ENCODE measurements at regions not wholly inside any gene's neighbourhood (a gene's known extent, or its start where the extent isn't known, plus 50 kb on each side); places are given as distances from the start of the nearest gene placed in this dataset.

DNA sequence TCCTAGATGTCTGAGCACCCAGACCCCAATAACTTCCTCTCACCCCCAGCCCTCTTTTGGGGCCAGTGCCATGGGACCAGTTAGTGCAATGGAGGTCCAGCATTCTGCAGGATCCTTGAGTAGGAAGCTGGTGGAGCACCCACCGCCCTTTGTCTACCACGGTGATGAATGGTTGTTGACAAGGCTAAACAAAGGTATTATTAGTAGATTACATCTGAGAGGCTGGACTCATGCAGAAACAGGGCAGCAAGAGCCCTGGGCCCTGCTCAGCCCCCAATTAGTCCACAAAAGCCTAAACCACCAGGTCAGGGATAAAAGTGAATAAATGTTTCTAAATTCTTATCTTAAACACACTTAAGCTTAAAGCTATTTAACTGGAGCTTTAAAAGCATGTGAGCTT, 196.5 kb upstream of the TSHZ3 start:
- no peak for DNase-seq (ENCODE audit: low read depth)
- TF ChIP-seq, protein P1, sequence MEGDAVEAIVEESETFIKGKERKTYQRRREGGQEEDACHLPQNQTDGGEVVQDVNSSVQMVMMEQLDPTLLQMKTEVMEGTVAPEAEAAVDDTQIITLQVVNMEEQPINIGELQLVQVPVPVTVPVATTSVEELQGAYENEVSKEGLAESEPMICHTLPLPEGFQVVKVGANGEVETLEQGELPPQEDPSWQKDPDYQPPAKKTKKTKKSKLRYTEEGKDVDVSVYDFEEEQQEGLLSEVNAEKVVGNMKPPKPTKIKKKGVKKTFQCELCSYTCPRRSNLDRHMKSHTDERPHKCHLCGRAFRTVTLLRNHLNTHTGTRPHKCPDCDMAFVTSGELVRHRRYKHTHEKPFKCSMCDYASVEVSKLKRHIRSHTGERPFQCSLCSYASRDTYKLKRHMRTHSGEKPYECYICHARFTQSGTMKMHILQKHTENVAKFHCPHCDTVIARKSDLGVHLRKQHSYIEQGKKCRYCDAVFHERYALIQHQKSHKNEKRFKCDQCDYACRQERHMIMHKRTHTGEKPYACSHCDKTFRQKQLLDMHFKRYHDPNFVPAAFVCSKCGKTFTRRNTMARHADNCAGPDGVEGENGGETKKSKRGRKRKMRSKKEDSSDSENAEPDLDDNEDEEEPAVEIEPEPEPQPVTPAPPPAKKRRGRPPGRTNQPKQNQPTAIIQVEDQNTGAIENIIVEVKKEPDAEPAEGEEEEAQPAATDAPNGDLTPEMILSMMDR (IDR thresholded peaks at IDR 0.05; ENCODE audit: control insufficient read depth, insufficient read depth, low read depth, low read length, missing control alignments): no peak
- no peak overlapping the region for H3K4me3 ChIP-seq (ENCODE audit: control insufficient read depth, low read depth, low read length)

DNA sequence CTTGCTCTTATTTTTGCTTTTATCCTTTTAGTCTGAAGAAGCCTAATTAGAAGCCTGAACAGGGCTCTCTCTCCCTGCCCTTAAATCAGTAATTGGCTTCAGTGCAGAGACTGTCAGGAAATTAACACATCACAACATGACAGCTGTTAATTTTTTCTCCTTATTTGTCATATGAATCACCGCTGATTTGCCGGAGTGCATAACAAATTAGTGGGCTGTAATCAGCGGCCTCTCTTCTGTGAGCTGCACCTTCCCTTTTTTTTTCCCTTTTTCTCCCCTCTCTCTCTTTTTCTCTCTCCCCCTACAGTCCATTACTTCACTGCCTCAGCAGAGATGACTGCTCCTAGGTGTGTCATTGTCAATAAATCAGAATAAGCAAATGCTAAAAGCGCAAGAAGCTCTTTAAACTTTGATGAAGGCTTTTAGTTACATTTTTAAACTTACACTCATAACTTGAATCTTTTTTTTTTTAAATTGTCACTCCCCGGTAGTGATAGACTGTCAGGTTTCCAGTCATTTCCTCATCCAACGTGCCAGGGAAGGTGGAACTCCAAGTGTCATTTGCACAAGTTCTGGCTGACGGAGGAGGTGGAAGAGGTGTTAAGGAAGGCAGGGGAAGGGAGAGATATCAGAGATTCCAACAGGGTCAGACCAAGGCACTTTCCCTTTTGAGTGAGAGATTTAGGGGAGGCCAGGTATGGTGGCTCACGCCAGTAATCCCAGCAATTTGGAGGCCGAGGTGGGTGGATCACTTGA, 197.1 kb upstream of the TSHZ3 start:
- TF ChIP-seq, protein P1 (IDR thresholded peaks at IDR 0.05; ENCODE audit: control insufficient read depth, insufficient read depth, low read depth, low read length, missing control alignments): no peak
- no peak overlapping the region for H3K4me3 ChIP-seq (ENCODE audit: control insufficient read depth, low read depth, low read length)
- no peak for DNase-seq (ENCODE audit: low read depth)

DNA sequence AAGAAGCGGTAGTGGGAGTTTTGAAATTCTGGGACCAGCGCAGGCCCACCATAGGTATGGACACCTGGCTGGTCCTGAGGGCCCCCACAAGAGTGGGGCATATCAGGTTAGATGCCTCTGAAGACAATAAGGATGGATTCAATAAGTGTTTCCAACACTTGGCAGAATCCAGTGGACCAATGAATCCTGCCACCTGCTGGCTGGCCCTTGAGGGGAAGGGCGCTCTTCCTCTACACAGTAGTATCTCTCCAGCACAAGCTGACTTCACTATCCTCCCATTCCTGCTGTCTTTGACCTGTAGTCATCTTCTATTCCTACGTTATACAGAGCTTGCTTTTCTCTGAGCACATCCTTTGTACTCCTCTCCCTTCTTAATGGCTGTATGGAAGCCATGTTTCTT, 199.7 kb upstream of the TSHZ3 start:
- DNase-seq (ENCODE audit: low read depth): no peak
- H3K4me3 ChIP-seq (ENCODE audit: control insufficient read depth, low read depth, low read length): no peak overlapping the region
- TF ChIP-seq, protein P1 (IDR thresholded peaks at IDR 0.05; ENCODE audit: control insufficient read depth, insufficient read depth, low read depth, low read length, missing control alignments): peak; percentile 78

DNA sequence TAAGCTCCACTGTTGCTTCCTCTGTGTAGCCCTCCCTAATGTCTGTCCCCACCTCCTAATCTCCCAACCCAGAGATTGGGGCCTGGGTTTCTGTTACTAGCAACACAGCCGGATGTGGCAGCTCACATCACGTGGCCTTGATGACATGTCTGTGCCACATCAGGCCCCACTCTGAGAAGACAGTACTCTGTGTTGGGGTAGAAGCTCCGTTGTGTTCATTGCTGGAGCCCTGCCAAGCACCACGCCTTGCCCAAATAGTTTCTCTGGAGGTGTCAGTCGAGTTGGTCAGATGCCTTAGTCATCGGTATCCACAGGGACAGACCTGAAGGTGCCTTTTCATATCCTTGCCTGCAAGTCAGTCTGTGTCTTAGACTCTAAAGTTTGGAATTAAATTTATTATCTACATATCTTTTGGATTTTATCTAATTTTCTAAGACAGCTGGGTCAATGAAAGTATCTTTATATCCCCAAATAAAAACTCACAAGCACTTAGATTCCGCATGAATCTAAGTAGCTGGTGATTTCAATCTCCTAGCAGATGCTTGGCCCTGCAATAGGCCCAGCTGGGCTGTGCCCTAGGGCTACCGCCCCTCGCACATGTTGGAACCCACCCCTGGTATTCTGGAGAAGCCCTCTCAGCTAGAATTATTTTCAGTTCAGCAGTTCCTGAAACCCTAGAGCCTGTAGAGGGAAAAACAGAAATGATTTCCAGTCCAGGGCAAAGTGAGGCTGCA, 204.0 kb upstream of the TSHZ3 start:
- no peak overlapping the region for H3K4me3 ChIP-seq (ENCODE audit: control insufficient read depth, low read depth, low read length)
- TF ChIP-seq, protein P1 (IDR thresholded peaks at IDR 0.05; ENCODE audit: control insufficient read depth, insufficient read depth, low read depth, low read length, missing control alignments): no peak
- DNase-seq (ENCODE audit: low read depth): no peak

DNA sequence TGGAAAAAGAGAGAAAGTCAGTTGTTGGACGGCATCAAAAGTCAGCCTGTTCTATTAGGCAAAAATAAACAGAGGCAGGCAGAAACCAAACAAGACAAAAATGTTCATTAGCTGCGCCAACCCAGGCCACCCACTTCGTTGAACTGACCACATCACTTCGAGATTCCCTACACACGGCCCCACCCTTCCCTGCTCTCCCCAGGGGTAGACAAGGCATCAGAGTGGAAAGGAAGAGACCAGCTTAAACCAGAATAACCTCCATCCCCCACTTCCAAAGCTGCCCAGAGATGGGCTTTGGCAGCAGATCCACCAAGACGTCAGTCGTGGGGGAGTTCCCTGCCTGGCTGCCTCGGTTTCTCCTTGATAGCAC, 204.6 kb upstream of the TSHZ3 start:
- no peak overlapping the region for H3K4me3 ChIP-seq (ENCODE audit: control insufficient read depth, low read depth, low read length)
- no peak for DNase-seq (ENCODE audit: low read depth)
- TF ChIP-seq, protein P1 (IDR thresholded peaks at IDR 0.05; ENCODE audit: control insufficient read depth, insufficient read depth, low read depth, low read length, missing control alignments): no peak

DNA sequence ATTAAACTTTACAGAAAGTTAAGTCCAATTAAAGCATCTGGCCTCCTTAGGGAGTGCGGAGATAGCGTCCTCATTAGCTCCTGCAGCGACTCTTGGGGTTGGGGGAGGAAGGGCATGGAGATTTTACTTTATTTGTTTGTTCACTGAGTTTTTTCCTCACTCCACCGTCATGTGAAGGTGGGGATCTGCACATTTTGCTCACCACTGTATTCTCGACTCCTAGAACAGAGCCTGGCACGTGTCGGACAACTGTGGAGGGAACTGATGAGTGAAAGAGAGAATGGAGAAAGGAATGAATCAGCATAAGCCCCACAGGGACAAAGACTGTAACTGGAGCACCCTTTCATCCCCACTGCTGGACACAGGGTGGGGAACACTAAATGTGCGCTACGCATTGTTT, 205.1 kb upstream of the TSHZ3 start:
- no peak overlapping the region for H3K4me3 ChIP-seq (ENCODE audit: control insufficient read depth, low read depth, low read length)
- no peak for DNase-seq (ENCODE audit: low read depth)
- TF ChIP-seq, protein P1 (IDR thresholded peaks at IDR 0.05; ENCODE audit: control insufficient read depth, insufficient read depth, low read depth, low read length, missing control alignments): no peak

All from AG09309 (cell line).